ENCODE measurements at regions not wholly inside any gene's neighbourhood (a gene's known extent, or its start where the extent isn't known, plus 50 kb on each side); places are given as distances from the start of the nearest gene placed in this dataset.

GRCh38 chr4:30495251-30495650, 224.9 kb upstream of the PCDH7 start:
- ATAC-seq (no peak), DNase-seq (ENCODE audit: low read depth, low spot score) (no peak)
- TF ChIP-seq FOSL1 (IDR thresholded peaks at IDR 0.05; ENCODE audit: low read depth) = no peak
- TF ChIP-seq JUND (IDR thresholded peaks at IDR 0.05) = no peak
- no peak for TF ChIP-seq YY1 (IDR thresholded peaks at IDR 0.05; ENCODE audit: extremely low read depth, insufficient replicate concordance, low read depth, low read length)
- no peak for TF ChIP-seq ELF1 (IDR thresholded peaks at IDR 0.05; ENCODE audit: borderline replicate concordance, low read depth)
- no peak for TF ChIP-seq CBX3 (IDR thresholded peaks at IDR 0.05; ENCODE audit: low read depth)
- no peak for TF ChIP-seq ZFX (IDR thresholded peaks at IDR 0.05)
- no peak for TF ChIP-seq ATF3 (IDR thresholded peaks at IDR 0.05)
- no peak for TF ChIP-seq EZH2 (IDR thresholded peaks at IDR 0.05)
- TF ChIP-seq POLR2AphosphoS5 (IDR thresholded peaks at IDR 0.05; ENCODE audit: low read depth, low read length) = no peak
- TF ChIP-seq ZNF274 (IDR thresholded peaks at IDR 0.05; ENCODE audit: low read depth, low read length) = no peak
- TF ChIP-seq ZBTB33 (IDR thresholded peaks at IDR 0.05; ENCODE audit: extremely low read depth, insufficient replicate concordance, low read length) = no peak
- TF ChIP-seq, protein P1, sequence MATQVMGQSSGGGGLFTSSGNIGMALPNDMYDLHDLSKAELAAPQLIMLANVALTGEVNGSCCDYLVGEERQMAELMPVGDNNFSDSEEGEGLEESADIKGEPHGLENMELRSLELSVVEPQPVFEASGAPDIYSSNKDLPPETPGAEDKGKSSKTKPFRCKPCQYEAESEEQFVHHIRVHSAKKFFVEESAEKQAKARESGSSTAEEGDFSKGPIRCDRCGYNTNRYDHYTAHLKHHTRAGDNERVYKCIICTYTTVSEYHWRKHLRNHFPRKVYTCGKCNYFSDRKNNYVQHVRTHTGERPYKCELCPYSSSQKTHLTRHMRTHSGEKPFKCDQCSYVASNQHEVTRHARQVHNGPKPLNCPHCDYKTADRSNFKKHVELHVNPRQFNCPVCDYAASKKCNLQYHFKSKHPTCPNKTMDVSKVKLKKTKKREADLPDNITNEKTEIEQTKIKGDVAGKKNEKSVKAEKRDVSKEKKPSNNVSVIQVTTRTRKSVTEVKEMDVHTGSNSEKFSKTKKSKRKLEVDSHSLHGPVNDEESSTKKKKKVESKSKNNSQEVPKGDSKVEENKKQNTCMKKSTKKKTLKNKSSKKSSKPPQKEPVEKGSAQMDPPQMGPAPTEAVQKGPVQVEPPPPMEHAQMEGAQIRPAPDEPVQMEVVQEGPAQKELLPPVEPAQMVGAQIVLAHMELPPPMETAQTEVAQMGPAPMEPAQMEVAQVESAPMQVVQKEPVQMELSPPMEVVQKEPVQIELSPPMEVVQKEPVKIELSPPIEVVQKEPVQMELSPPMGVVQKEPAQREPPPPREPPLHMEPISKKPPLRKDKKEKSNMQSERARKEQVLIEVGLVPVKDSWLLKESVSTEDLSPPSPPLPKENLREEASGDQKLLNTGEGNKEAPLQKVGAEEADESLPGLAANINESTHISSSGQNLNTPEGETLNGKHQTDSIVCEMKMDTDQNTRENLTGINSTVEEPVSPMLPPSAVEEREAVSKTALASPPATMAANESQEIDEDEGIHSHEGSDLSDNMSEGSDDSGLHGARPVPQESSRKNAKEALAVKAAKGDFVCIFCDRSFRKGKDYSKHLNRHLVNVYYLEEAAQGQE (IDR thresholded peaks at IDR 0.05; ENCODE audit: low read depth) = no peak
- TF ChIP-seq EGR1 (IDR thresholded peaks at IDR 0.05; ENCODE audit: low read depth) = no peak
- no peak for TF ChIP-seq CEBPB (IDR thresholded peaks at IDR 0.05; ENCODE audit: low read depth)
- TF ChIP-seq SRF (IDR thresholded peaks at IDR 0.05; ENCODE audit: low read depth) = no peak
- TF ChIP-seq POLR2A (IDR thresholded peaks at IDR 0.05; ENCODE audit: borderline replicate concordance, extremely low read depth, insufficient read depth, insufficient read length) = no peak
- no peak for TF ChIP-seq EZH2phosphoT487 (IDR thresholded peaks at IDR 0.05; ENCODE audit: borderline replicate concordance)
- no peak for TF ChIP-seq RAD21 (IDR thresholded peaks at IDR 0.05; ENCODE audit: low read depth)
- TF ChIP-seq, protein P2, sequence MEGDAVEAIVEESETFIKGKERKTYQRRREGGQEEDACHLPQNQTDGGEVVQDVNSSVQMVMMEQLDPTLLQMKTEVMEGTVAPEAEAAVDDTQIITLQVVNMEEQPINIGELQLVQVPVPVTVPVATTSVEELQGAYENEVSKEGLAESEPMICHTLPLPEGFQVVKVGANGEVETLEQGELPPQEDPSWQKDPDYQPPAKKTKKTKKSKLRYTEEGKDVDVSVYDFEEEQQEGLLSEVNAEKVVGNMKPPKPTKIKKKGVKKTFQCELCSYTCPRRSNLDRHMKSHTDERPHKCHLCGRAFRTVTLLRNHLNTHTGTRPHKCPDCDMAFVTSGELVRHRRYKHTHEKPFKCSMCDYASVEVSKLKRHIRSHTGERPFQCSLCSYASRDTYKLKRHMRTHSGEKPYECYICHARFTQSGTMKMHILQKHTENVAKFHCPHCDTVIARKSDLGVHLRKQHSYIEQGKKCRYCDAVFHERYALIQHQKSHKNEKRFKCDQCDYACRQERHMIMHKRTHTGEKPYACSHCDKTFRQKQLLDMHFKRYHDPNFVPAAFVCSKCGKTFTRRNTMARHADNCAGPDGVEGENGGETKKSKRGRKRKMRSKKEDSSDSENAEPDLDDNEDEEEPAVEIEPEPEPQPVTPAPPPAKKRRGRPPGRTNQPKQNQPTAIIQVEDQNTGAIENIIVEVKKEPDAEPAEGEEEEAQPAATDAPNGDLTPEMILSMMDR (IDR thresholded peaks at IDR 0.05 in 2 of 3, conservative IDR thresholded peaks at IDR 0.05 in 1 of 3; ENCODE audit: borderline replicate concordance in 1 of 3, insufficient read depth in 1 of 3, low read depth in 2 of 3, low read length in 2 of 3) = no peak
- no peak overlapping the region for H3K27ac ChIP-seq (ENCODE audit: low read depth, low read length)
- ChIA-PET RAD21 (ENCODE audit: low non-redundant PET in 1 of 2, low total read pairs in 2 of 2, uncharacterized antibody in 2 of 2, unreplicated experiment in 2 of 2) (no interaction called here), CTCF (no interaction called here), POLR2A (no interaction called here)
- no peaks in the 10 kb centered on the region for H3K36me3 ChIP-seq (ENCODE audit: control insufficient read depth in 1 of 2, insufficient read depth in 2 of 2, low read length in 2 of 2)
- H3K9me3 ChIP-seq (ENCODE audit: control insufficient read depth in 1 of 2, insufficient read depth in 1 of 2, low read depth in 1 of 2, low read length in 2 of 2) = no peaks in the 10 kb centered on the region
- no peak overlapping the region for H3K9ac ChIP-seq (ENCODE audit: low read length)
- peak overlapping the region; percentile 33 for H2AFZ ChIP-seq (ENCODE audit: low read depth, low read length, poor library complexity, severe bottlenecking)
- 0 out of 2 replicates have a peak, but pooled peaks cover 3% of the 10 kb centered on the region for H3K9me2 ChIP-seq (ENCODE audit: insufficient read depth)
- no peaks in the 10 kb centered on the region for H3K27me3 ChIP-seq (ENCODE audit: insufficient read depth, low read length)
- no peak overlapping the region for H3K4me3 ChIP-seq (replicated peaks in 1 of 2; ENCODE audit: low read depth in 1 of 2, low read length in 2 of 2)
- no peaks in the 10 kb centered on the region for H3K4me1 ChIP-seq (ENCODE audit: control insufficient read depth in 1 of 2, insufficient read depth in 2 of 2, low read length in 2 of 2)
- intact Hi-C loops (cut with micrococcal nuclease) = no loop called here
- no TSS peak for BruUV-seq (replicated peaks)
- H4K20me1 ChIP-seq (ENCODE audit: insufficient read depth) = no peaks in the 10 kb centered on the region
- no peaks in the 10 kb centered on the region for H3K79me2 ChIP-seq (ENCODE audit: insufficient read depth, low read length)
- no peak overlapping the region for H3K4me2 ChIP-seq (ENCODE audit: low read length)

Measured in HCT116 (cell line).